PFSK-1 (cell line): ENCODE measurements at regions not wholly inside any gene's neighbourhood (a gene's known extent, or its start where the extent isn't known, plus 50 kb on each side); places are given as distances from the start of the nearest gene placed in this dataset.

Experiments
- POLR2AphosphoS5 ChIP-seq: IDR thresholded peaks from 2 replicates; pipeline ENCODE4 v1.6.1; 2012; ENCODE audit warnings: low read depth, mild to moderate bottlenecking, control low read depth, low read length, moderate library complexity
- SIN3A ChIP-seq: IDR thresholded peaks from 2 replicates; pipeline ENCODE4 v1.6.1; 2012; ENCODE audit warnings: mild to moderate bottlenecking, low read length, moderate library complexity, borderline replicate concordance; ENCODE audit not compliant: insufficient read depth
- TAF1 ChIP-seq: IDR thresholded peaks from 2 replicates; pipeline ENCODE4 v1.6.1; 2012; ENCODE audit warnings: low read length, control low read depth, borderline replicate concordance; ENCODE audit not compliant: insufficient read depth

GRCh38 chr13:88303605-88304004 lies 632.4 kb downstream of the SLITRK5 start:
- no peak for TF ChIP-seq POLR2AphosphoS5
- TF ChIP-seq SIN3A: no peak
- no peak for TF ChIP-seq TAF1
